ENCODE measurements at regions not wholly inside any gene's neighbourhood (a gene's known extent, or its start where the extent isn't known, plus 50 kb on each side); places are given as distances from the start of the nearest gene placed in this dataset.

DNA sequence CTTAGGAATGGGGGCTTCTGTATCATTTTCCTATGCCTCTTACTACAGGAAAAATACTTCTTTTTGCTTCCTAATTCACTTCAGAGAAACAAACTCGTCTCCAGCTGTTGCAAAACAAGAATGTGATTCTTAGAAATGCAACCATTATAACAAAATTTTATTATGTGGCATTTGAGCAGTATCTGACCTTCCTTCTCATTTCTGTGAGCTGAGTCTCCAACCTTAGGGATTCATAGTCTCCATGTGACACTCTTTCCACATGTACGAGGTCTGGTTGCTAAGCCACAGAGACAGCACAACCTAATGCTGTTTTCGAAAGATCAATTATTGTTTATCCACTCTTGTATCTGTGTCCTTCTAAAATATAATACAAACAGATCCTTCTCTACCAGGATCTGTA is 75.3 kb upstream of the RGS4 start:
- TF ChIP-seq SIN3A (IDR thresholded peaks at IDR 0.05; ENCODE audit: borderline replicate concordance, insufficient read depth, low read length) (no peak), POLR2AphosphoS5 (IDR thresholded peaks at IDR 0.05; ENCODE audit: low read depth, low read length) (no peak)

Measured in PFSK-1 (cell line).